GM18870 (cell line): ENCODE measurements at regions not wholly inside any gene's neighbourhood (a gene's known extent, or its start where the extent isn't known, plus 50 kb on each side); places are given as distances from the start of the nearest gene placed in this dataset.
"Not testable (repeated sequence)": the region's sequence is repeated elsewhere in the genome, so short reads cannot be mapped to it uniquely, and the experiment has no call there.

Experiments used
- ATAC-seq: cut with Tn5 transposase; IDR thresholded peaks from one replicate; pipeline ENCODE4 v1.9.1; 2021; ENCODE audit warnings: moderate library complexity; ENCODE audit not compliant: unreplicated experiment

DNA sequence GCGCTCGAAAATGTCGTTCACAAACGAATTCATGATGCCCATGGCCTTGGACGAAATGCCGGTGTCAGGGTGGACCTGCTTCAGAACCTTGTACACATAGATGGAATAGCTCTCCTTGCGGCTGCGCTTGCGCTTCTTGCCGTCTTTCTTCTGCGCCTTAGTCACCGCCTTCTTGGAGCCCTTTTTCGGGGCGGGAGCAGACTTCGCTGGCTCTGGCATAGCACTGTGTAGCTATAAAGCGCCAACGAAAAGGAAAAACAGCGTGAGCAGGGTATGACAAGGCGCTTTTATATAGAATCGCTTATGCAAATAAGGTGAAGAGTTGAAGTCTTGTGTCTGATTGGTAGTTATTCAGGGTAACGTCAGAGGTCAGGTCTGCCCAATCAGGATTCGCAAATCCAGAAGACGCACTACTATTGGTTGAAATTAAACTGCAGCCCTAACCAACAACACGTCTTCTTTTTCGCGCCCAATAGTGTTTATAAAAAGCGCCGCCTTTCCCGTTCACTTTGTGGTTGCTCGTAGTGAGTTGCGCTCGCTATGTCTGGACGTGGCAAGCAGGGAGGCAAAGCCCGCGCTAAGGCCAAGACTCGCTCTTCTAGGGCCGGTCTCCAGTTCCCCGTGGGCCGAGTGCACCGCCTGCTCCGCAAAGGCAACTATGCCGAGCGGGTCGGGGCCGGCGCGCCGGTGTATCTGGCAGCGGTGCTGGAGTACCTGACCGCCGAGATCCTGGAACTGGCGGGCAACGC is 114.8 kb upstream of the PRSS16 start:
- peak; percentile 78 for ATAC-seq

DNA sequence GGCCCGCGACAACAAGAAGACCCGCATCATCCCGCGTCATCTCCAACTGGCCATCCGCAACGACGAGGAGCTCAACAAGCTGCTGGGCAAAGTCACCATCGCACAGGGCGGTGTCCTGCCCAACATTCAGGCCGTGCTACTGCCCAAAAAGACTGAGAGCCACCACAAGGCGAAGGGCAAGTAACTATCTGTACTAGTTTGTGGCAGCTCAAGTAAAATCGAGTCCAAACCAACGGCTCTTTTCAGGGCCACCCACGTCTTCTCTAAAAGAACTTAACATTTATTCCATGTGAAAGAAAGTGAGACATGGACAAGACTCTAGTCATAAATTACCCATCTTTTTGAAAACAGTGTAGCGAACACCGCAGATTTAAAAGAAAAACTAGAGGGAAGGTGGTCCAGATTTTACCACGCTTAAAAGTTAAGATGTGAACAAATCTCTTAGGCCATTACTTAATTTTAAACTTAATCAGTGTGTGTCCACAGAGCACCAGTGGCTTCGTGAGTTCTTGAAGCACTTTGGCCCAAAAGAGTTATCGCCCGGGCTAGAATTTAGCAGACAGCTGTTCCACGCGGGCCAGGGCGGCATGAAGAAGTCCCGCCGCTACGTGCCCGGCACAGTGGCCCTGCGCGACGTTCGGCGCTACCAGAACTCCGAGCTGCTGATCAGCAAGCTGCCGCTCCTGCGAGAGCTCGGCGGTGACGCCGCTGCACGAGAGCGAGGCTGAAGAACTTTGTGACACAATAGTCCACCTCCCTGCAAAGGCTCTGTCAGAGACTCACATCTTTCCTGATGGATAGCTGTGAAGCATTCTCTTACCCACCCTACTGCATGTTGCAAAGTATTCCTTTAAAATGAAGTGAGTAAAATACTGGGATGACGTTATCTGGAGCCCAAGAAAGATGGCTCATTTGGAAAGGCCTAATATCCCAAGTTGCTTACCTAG is 113.9 kb upstream of the PRSS16 start:
- no peak for ATAC-seq

DNA sequence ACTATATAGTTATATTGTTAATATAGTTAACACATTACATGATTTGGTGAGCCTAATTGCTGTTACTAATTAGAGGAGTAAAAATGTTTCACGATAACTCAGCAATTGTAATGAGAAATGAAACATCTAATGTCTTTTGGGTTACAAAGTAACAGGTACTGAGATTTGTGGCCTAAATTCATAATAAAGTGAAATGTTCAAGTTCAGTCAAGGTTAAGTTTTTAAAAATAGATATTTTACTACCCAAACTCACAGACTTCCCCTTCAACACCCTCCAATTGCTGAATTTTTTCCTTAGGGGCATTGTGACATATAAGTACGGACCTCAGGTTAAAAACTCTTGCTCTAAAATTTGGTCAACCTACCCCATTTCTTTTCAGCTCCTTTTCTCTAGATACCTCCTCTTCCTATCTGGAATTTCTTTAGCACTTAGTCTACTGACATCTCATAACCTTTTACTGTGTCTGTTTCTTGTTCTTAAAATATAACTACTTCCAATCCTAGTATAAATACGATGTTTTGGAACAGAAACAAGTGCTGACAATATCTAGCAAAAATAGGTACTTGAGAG is 112.3 kb upstream of the PRSS16 start:
- ATAC-seq: no peak

DNA sequence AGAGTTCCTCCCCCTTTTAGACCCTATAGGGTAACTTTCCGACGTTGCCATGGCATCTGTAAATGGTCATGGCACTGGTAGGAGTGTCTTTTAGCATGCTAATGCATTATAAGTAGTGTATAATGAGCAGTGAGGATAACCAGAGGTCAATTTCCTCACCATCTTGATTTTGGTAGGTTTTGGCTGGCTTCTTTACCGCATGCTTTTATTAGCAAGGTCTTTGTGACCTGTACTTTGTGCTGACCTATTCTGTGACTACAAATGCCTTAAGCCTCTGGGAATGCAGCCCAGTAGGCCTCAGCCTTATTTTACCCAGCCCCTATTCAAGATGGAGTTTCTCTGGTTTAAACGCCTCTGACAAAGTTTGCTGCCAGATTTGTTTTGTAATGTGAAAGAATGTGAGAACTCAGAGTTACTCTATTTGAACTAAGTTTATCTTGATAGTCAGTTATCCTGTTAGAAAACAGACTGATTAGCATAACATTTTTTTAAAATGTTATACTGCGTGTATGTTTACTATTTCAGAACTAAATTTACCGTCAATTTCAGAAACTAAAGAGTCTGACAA is 111.3 kb upstream of the PRSS16 start:
- ATAC-seq: no peak

DNA sequence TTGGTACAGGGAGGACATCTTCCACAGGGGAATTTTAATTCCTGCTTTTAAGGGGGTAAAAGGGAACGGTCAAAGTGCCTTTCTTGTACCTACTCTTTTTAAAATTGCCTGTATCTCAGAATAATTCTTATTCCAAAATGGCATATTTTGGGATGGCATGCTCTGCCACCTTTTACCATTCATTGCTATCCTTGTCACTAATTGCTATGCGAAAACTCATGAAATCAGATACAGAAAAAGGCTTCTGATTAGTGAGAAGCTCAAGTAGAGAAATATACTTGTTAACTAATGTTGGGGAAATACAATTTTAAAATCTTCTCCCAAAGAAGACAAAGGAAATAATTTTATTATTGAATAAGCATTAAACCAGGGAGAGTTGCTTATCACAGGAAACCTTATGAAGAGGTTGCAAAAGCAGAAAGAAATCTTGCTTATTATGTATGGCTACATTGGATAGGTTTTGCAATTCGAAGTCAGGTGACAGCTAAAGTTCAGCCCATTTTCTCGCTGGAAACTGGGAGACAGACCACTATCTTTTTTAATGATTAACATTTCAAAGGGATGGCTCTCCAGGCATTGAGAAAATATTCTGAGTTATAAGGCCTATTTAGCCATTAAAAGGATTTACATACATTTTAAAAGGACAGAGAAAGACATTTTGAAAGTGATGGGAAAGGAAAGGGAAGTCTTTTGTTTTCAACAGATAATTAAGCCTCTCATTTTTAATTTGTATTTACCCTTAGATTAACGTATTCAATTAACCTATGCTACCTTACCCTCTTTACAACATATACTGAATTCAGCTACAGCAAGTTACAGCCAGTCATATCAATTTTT is 110.3 kb upstream of the PRSS16 start:
- no peak for ATAC-seq

DNA sequence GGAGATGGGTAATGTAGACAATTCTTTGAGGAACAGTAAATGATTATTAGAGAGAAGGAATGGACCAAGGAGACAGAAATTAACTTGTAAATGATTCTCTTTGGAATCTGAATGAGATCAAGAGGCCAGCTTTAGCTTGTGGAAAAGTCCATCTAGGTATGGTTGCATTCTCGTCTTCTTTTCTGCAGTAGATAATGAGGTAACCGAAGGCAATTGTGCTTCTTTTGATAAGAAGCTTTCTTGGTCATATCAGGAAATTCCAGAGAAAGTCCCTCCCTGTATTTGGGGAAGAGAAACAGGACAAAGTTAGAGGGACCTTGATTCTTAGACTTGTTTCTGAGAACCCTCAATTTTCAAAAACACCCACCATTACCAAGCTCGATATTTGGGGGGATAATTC is 109.1 kb upstream of the PRSS16 start:
- no peak for ATAC-seq

DNA sequence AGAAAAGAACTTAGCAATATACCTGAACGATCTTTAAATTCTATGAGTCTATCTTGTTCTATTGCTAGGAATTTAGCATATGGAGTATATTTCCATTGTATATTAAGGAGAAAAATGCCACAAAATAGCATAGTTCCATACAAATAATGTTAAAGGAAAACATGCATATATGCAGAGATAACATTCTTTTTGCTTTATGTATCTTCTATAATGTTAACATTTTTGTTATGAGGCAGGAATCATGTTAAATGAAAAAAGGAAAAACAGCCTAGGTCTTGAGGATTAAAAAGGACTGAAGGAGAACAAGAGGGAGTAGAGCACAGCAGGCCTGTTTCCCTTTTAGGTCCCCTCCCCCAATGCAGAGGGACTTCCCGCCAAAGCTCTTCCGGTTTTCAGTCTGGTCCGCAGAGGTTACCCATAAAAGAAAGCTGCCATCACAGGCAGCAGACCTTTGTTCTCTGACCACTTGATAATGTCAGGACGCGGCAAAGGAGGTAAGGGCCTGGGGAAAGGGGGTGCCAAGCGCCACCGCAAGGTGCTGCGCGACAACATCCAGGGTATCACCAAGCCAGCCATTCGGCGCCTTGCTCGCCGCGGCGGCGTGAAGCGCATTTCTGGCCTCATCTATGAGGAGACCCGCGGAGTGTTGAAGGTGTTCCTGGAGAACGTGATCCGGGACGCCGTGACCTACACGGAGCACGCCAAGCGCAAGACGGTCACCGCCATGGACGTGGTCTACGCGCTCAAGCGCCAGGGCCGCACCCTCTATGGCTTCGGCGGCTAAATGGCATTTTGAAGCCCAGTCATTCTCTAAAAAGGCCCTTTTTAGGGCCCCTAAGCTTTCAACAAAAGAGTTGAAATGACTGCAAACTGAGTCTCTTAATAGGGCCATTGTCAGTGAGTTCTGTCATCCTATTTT is 108.4 kb upstream of the PRSS16 start:
- ATAC-seq: peak; percentile 46

DNA sequence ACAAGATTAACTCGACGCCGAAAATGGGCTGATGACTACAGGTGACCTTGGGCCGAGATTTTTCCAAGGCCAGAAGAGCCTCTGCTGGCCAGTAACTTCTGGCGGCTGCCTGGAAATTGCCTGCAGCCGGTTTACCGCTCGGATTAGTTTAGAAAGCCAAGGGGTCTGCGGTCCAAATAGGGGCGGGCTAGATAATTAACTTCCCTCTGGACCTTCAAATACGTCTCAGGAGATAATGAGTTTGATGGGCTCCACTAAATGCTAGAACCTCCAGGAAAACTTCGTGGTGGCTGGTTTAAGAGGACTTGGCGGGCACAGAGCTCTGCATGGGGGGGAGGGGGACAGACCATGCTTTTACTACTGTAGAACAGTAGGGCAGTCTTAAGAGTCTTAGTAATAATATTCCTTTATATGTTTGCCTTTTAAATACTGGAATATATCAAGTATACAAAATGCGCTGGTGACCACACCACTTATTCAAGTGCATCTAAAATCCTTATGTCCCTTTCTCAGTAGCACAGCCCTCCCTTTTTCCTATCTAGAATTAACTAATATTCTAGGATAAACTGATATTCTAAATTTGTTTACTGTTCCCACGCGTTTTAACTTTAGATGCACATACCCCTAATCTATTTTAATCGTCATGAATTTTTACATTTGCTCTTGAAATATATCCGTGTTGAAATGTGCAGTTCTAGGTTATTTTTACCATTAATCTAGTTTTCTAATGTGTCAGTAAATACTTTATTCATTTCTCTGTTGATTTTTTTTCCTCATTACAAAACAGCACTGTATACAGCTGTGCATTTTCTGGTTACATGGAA is 107.5 kb upstream of the PRSS16 start:
- no peak for ATAC-seq

DNA sequence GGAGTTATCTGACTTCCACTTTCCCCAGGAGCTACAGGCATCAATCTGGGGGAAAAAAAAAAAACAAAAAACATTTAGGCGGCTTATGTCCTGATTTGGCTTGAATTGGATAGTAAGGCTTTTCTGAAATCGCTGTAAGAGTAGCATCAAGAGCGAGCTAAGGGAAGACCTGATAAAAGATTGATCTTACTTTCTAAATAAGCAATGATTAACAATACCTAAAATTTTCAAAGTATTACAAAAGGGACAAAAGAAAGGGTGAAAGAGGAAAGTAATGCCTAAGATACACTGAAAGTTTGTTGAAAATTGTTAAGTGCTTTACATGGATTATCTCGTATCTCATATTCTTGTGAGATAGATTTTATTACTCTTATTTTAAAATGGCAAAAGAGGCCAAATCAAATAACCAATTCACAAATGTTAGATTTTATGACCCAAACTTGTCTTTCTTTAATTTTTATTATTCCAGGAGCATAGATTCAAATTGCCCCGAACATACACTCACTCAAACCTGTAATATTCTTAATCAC is 106.4 kb upstream of the PRSS16 start:
- no peak for ATAC-seq

DNA sequence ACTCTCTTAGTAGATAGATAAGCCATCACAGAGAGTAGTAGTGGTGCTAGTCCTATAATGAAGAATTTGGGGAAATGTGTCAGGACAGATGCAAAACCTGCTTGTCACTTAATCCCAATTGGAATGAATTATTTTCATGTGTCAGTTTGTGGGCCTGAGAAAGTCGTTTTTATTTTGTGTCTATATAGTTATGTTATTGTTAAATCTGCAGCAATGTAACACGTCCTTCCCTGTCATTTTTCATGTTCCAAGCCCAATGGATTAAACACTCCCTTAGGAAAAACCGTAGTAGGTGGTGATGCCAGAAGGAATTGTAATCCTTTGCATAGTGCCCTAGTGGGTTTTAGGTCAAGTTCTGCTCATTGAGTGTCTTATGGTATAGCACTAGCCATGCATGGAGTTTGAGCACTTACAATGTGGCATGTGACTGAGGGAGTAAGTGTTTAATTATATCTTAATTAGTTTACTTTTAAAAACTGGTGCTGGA is 105.9 kb upstream of the PRSS16 start:
- ATAC-seq: no peak

DNA sequence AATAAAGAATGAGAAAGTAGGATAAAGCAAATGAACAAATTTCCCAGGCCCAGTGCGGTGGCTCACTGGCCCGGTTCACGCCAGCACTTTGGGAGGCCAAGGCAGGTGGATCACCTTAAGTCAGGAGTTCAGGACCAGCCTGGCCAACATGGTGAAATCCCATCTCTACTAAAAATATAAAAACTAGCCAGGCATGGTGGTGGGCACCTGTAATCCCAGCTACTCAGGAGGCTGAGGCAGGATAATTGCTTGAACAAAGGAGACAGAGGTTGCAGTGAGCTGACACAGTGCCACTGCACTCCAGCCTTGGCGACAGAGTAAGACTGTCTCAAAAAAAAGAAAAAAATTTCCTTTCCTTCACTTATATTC is 104.5 kb upstream of the PRSS16 start:
- not testable (repeated sequence) for ATAC-seq

DNA sequence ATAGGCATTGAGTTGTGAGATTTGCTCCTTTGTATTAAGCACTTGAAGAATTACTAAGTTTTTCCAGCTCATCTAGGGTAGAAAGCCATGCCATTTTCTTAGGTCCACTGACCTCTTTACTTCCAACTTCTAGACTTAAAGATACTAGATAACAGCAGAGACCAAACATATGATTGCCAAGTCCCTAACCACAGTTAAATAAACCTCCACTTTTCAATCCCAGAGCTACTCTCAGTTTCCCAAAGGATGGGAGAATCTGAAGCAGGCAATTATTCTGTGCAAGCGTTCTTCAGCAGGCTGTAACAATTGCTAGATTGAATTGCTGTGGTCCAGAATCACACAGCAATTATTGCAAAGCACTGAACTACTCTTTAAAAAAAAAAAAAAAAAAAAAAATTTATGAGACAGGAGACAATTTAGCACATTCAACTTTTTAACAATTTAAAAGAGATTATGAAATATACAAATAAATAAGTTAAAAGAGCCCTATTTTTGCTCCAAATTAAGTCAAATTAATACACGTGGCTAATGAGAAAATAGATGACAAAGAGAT is 104.0 kb upstream of the PRSS16 start:
- no peak for ATAC-seq

DNA sequence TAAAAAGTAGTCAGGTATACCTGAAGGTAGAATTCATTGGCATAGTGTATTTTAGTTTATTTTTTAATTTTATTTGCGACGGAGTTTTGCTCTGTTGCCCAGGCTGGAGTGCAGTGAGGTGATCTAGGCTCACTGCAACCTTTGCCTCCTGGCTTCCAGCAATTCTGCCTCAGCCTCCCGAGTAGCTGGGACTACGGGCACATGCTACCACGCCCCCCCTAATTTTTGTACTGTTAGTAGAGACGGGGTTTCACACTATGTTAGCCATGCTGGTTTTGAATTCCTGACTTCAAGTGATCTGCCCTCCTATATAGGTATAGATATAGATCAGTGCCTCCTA is 102.8 kb upstream of the PRSS16 start:
- no peak for ATAC-seq

DNA sequence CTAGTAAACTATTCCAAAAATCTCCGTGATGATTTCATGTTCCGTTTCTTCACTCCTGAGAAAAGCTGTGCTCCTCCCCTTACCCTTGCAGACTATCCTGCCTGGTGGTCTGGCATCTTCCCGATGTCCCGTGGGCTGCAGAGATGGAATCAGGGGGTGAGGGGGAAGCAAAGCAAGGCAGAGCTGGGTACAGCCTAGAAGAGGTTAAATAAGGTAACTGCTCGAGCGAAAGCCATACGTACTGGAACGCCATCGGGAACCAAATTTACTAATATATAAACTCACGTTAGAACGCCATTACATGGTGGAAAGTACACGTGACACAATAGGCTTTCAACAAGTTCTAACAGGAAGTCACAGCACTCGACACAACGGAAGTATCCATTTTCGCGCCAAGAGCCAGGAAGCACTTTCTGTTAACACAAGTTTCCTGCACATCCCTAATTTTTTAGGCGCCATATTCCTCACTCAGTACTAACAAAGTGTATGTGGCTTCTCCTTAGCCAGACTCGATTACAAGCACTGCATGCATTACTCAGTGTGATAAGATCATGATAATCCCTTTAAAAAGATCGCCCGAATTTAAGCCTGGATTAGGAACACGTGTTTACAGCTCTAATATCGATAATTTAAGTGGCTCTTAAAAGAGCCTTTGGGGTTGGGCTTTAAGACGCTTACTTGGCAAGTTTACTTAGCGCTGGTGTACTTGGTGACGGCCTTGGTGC is 101.6 kb upstream of the PRSS16 start:
- ATAC-seq: no peak

DNA sequence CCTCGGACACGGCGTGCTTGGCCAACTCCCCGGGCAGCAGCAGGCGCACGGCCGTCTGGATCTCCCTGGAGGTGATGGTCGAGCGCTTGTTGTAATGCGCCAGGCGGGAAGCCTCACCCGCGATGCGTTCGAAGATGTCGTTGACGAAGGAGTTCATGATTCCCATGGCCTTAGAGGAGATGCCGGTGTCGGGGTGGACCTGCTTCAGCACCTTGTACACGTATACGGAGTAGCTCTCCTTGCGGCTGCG is 101.1 kb upstream of the PRSS16 start:
- not testable (repeated sequence) for ATAC-seq

DNA sequence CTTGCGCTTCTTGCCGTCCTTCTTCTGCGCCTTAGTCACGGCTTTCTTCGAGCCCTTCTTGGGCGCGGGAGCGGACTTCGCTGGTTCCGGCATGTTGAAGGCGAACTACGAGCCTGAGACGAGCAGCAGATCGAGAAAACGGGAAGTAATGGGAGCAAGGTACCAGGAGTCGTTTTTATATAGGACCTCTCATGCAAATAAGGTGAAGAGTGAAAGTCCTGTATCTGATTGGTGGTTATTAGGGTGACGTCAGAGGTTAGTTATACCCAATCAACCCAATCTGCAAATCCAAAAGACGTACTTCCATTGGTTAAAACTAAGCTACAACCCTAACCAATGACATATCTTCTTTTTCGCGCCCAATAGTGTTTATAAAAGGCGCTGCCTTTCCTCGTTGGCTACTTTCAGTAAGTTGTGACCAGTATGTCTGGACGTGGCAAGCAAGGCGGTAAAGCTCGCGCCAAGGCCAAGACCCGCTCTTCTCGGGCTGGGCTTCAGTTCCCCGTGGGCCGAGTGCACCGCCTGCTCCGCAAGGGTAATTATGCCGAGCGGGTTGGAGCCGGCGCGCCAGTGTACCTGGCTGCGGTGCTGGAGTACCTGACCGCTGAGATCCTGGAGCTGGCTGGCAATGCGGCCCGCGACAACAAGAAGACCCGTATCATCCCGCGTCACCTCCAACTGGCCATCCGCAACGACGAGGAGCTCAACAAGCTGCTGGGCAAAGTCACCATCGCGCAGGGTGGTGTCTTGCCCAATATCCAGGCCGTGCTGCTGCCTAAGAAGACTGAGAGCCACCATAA is 100.6 kb upstream of the PRSS16 start:
- ATAC-seq: peak; percentile 85

DNA sequence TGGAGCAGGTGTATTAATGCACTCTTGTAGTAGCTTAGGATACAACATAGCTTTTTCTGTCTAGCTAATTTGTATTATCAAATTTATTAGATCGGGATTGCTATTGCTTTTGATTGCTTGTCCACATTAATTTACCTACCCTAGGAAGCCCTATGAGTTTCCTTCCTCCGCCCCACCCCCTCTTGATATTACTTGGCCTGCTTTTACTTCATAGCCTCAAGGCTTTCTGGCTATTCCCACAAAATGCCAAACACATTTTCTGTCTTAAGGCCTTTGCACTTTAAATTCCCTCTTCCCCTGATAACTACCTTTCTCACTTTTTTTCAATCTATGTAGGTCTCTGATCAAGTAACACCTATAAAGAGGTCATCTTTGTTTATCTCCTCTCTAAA is 99.1 kb upstream of the PRSS16 start:
- ATAC-seq: no peak
